Neuronal stem cell (in vitro differentiated cells): ENCODE measurements at regions not wholly inside any gene's neighbourhood (a gene's known extent, or its start where the extent isn't known, plus 50 kb on each side); places are given as distances from the start of the nearest gene placed in this dataset.

Experiments
- DNase-seq: peaks from one replicate; pipeline ENCODE4 v3.0.0-alpha.2; 2013; ENCODE audit warnings: low spot score
- H2AFZ ChIP-seq: one replicate; pipeline ENCODE4 v1.6.1; 2013; ENCODE audit warnings: mild to moderate bottlenecking, low read length, inconsistent platforms
- H2AK5ac ChIP-seq: 2 replicates; pipeline ENCODE4 v1.6.1; 2013; ENCODE audit warnings: low read depth, mild to moderate bottlenecking, inconsistent platforms, low read length, moderate library complexity, mixed read lengths
- H2BK120ac ChIP-seq: 2 replicates; pipeline ENCODE4 v1.6.1; 2013; ENCODE audit warnings: low read depth, mild to moderate bottlenecking, inconsistent platforms, low read length, moderate library complexity, mixed read lengths
- H2BK12ac ChIP-seq: one replicate; pipeline ENCODE4 v1.6.1; 2013; ENCODE audit warnings: low read length, inconsistent platforms
- H2BK15ac ChIP-seq: 2 replicates; pipeline ENCODE4 v1.6.1; 2013; ENCODE audit warnings: mild to moderate bottlenecking, low read length, inconsistent platforms, mixed read lengths
- H2BK5ac ChIP-seq: one replicate; pipeline ENCODE4 v1.6.1; 2013; ENCODE audit warnings: inconsistent platforms, mild to moderate bottlenecking, low read length, moderate library complexity
- H3K14ac ChIP-seq: one replicate; pipeline ENCODE4 v1.6.1; 2013; ENCODE audit warnings: low read length, inconsistent platforms
- H3K18ac ChIP-seq: 2 replicates; pipeline ENCODE4 v1.6.1; 2013; ENCODE audit warnings: low read length, inconsistent platforms
- H3K23ac ChIP-seq: 2 replicates; pipeline ENCODE4 v1.6.1; 2013; ENCODE audit warnings: low read depth, mild to moderate bottlenecking, mixed read lengths, low read length, inconsistent platforms; ENCODE audit not compliant: poor library complexity
- H3K27ac ChIP-seq: replicated peaks from 3 replicates; pipeline ENCODE4 v1.5.1; 2013; ENCODE audit warnings: low read length, inconsistent platforms
- H3K27me3 ChIP-seq, 3 experiments: 2 replicates each; pipeline ENCODE4 v1.6.1; 2013; ENCODE audit warnings: low read length in 3 of 3, mild to moderate bottlenecking in 2 of 3, inconsistent platforms in 1 of 3, low read depth in 1 of 3, mixed read lengths in 1 of 3, moderate library complexity in 1 of 3; ENCODE audit not compliant: control insufficient read depth in 3 of 3, insufficient read depth in 3 of 3
- H3K36me3 ChIP-seq, 2 donors: replicated peaks in 1 of 2; 2 replicates each; pipeline ENCODE4 v1.6.1; 2013; ENCODE audit warnings: low read length in 2 of 2; ENCODE audit not compliant: control insufficient read depth in 2 of 2, insufficient read depth in 2 of 2
- H3K4ac ChIP-seq: 2 replicates; pipeline ENCODE4 v1.6.1; 2013; ENCODE audit warnings: inconsistent platforms, mild to moderate bottlenecking, low read length, moderate library complexity
- H3K4me1 ChIP-seq, 2 donors: 1 replicate in 1 of 2; 2 replicates in 1 of 2; pipeline ENCODE4 v1.6.1; 2013; ENCODE audit warnings: low read length in 2 of 2, low read depth in 1 of 2; ENCODE audit not compliant: control insufficient read depth in 2 of 2, insufficient read depth in 1 of 2
- H3K4me2 ChIP-seq: one replicate; pipeline ENCODE4 v1.6.1; 2013; ENCODE audit warnings: mild to moderate bottlenecking, low read length, inconsistent platforms; ENCODE audit not compliant: insufficient read depth, poor library complexity, severe bottlenecking
- H3K4me3 ChIP-seq, 2 donors: 2 replicates each; pipeline ENCODE4 v1.5.1; 2013; ENCODE audit warnings: low read length in 2 of 2, mild to moderate bottlenecking in 2 of 2, inconsistent platforms in 1 of 2, moderate library complexity in 1 of 2
- H3K79me1 ChIP-seq: one replicate; pipeline ENCODE4 v1.6.1; 2013; ENCODE audit warnings: low read depth, mild to moderate bottlenecking, inconsistent platforms, low read length, moderate library complexity
- H3K9ac ChIP-seq: one replicate; pipeline ENCODE4 v1.6.1; 2013; ENCODE audit warnings: mild to moderate bottlenecking, low read depth, low read length, inconsistent platforms; ENCODE audit not compliant: poor library complexity
- H3K9me3 ChIP-seq, 2 donors: replicated peaks in 1 of 2; 2 replicates each; pipeline versions ENCODE3 to v1.6.1; 2013; ENCODE audit warnings: low read length in 2 of 2, mild to moderate bottlenecking in 2 of 2, inconsistent platforms in 1 of 2, low read depth in 1 of 2, mixed read lengths in 1 of 2, moderate library complexity in 1 of 2; ENCODE audit not compliant: control insufficient read depth in 2 of 2, insufficient read depth in 1 of 2
- H4K8ac ChIP-seq: one replicate; pipeline ENCODE4 v1.6.1; 2013; ENCODE audit warnings: low read depth, mild to moderate bottlenecking, inconsistent platforms, low read length, moderate library complexity
- H4K91ac ChIP-seq: one replicate; pipeline ENCODE4 v1.6.1; 2013; ENCODE audit warnings: low read length, low read depth, mild to moderate bottlenecking, inconsistent platforms; ENCODE audit not compliant: poor library complexity
- WGBS, 2 donors: extraction: QIAGEN DNeasy Blood & Tissue Kit; methylation state at CpG; one replicate each; pipeline ENCODE4 v1.1.7; 2013; ENCODE audit warnings: missing lambda C conversion rate in 2 of 2, mixed read lengths in 1 of 2; ENCODE audit not compliant: insufficient read length in 2 of 2, insufficient replicate concordance in 1 of 2; ENCODE audit errors: extremely low coverage in 2 of 2; 5-methylcytosine and 5-hydroxymethylcytosine counted together

DNA sequence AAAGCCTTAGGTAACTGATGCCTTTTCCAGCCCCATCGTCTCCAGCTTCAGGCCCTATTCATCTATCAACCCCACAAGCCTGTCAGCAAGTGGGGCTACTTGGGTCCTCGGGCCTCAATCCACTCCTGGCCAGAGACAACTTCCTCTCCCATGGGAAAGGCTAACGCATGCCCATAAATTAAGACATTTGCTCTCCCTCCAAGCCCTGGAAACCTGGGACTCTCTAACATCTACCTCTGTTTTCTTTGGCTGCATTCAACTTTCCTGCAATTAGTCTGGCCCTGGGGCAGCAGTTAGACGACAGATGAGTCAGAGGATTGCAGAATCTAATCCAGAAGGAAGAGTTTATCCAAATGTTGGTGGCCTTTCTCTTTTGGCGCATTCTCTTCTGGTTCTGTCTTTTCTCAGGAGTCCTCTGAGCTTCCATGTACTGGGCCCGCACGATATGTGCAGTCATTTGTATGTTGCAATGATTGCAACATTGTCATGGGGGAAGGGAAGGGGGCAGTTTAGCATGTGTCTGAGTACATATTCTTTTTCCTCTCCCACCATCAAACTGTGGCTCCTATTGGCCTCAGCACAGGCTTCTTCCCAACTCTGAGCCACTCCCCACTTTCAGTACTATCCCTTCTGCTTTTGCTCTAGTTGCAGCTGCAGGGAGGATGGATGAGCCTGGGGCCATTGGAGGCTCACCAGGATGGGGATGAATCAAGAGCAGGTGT is 54.4 kb downstream of the NAV1 start:
- DNase-seq = no peak
- H3K4me1 ChIP-seq = no peaks in the 10 kb centered on the region
- no CpG with 5 or more reads among the region's 7 CpGs for WGBS, 2 donors
- H3K79me1 ChIP-seq = no peaks in the 10 kb centered on the region
- H3K27me3 ChIP-seq = peaks cover 0 to 2% (median 0%) of the 10 kb centered on the region in 3 experiments
- no peak overlapping the region for H2AK5ac ChIP-seq
- H3K4ac ChIP-seq = no peak overlapping the region
- H3K4me3 ChIP-seq = no peak overlapping the region
- no peak overlapping the region for H4K8ac ChIP-seq
- H4K91ac ChIP-seq = no peak overlapping the region
- no peak overlapping the region for H3K23ac ChIP-seq
- no peak overlapping the region for H3K18ac ChIP-seq
- no peaks in the 10 kb centered on the region for H3K9me3 ChIP-seq
- no peak overlapping the region for H3K27ac ChIP-seq
- no peak overlapping the region for H2AFZ ChIP-seq
- H3K14ac ChIP-seq = no peak overlapping the region
- H2BK15ac ChIP-seq = no peak overlapping the region
- H3K36me3 ChIP-seq = no peaks in the 10 kb centered on the region
- H2BK5ac ChIP-seq = no peak overlapping the region
- no peak overlapping the region for H3K4me2 ChIP-seq
- H2BK120ac ChIP-seq = no peak overlapping the region
- no peak overlapping the region for H3K9ac ChIP-seq
- H2BK12ac ChIP-seq = no peak overlapping the region

GRCh38 chr1:201594575-201595245 is 55.8 kb downstream of the NAV1 start:
- WGBS, 2 donors = no CpG with 5 or more reads among the region's 9 CpGs
- H3K4ac ChIP-seq = no peak overlapping the region

GRCh38 chr1:201595381-201595780 is 56.5 kb downstream of the NAV1 start:
- Histone ChIP-seq H4K8ac (no peak overlapping the region), H3K4me1 (peaks cover 0 to 2% of the 10 kb centered on the region in 2 donors), H2BK15ac (no peak overlapping the region), H4K91ac (no peak overlapping the region), H3K18ac (no peak overlapping the region), H3K4me2 (no peak overlapping the region), H3K9me3 (no peaks in the 10 kb centered on the region), H3K9ac (no peak overlapping the region), H2AK5ac (no peak overlapping the region), H3K27me3 (peaks cover 0 to 2% (median 0%) of the 10 kb centered on the region in 3 experiments), H2BK120ac (no peak overlapping the region), H3K23ac (no peak overlapping the region), H3K79me1 (no peaks in the 10 kb centered on the region), H2AFZ (no peak overlapping the region), H3K27ac (no peak overlapping the region), H3K4ac (no peak overlapping the region), H3K14ac (no peak overlapping the region), H3K4me3 (no peak overlapping the region), H2BK5ac (peak overlapping the region; percentile 8), H2BK12ac (no peak overlapping the region), H3K36me3 (no peaks in the 10 kb centered on the region)
- WGBS, 2 donors = no CpG with 5 or more reads among the region's 4 CpGs
- DNase-seq = no peak

More at GRCh38 chr1:201594575-201595245, 55.8 kb downstream of the NAV1 start:
- Histone ChIP-seq H3K9ac (no peak overlapping the region), H3K27me3 (peaks cover 0 to 2% (median 0%) of the 10 kb centered on the region in 3 experiments), H3K18ac (no peak overlapping the region), H2BK5ac (peak overlapping the region; percentile 8), H2AK5ac (no peak overlapping the region), H4K8ac (no peak overlapping the region), H4K91ac (no peak overlapping the region), H3K79me1 (no peaks in the 10 kb centered on the region), H3K4me3 (no peak overlapping the region), H3K23ac (no peak overlapping the region), H3K4me1 (peaks cover 0 to 2% of the 10 kb centered on the region in 2 donors), H2AFZ (no peak overlapping the region), H3K9me3 (no peaks in the 10 kb centered on the region), H2BK12ac (no peak overlapping the region), H3K4me2 (no peak overlapping the region), H3K14ac (no peak overlapping the region), H3K27ac (no peak overlapping the region), H3K36me3 (no peaks in the 10 kb centered on the region), H2BK15ac (no peak overlapping the region), H2BK120ac (no peak overlapping the region)
- peak; percentile 67 for DNase-seq

- no peak overlapping the region for H4K91ac ChIP-seq
- no peak overlapping the region for H3K27ac ChIP-seq
- H3K23ac ChIP-seq = no peak overlapping the region
- WGBS, 2 donors = no CpG with 5 or more reads among the region's 4 CpGs
- DNase-seq = no peak
- H2BK12ac ChIP-seq = no peak overlapping the region
- H2BK120ac ChIP-seq = no peak overlapping the region
- peaks cover 0 to 2% (median 0%) of the 10 kb centered on the region in 3 experiments for H3K27me3 ChIP-seq
- no peak overlapping the region for H3K18ac ChIP-seq
- H2BK15ac ChIP-seq = no peak overlapping the region
- no peak overlapping the region for H3K4me3 ChIP-seq
- no peak overlapping the region for H3K4me2 ChIP-seq
- H3K4me1 ChIP-seq = peaks cover 0 to 2% of the 10 kb centered on the region in 2 donors
- H3K9ac ChIP-seq = no peak overlapping the region
- H4K8ac ChIP-seq = no peak overlapping the region
- no peak overlapping the region for H2AK5ac ChIP-seq
- H3K79me1 ChIP-seq = no peaks in the 10 kb centered on the region
- H2AFZ ChIP-seq = no peak overlapping the region
- H2BK5ac ChIP-seq = no peak overlapping the region
- H3K4ac ChIP-seq = no peak overlapping the region
- H3K36me3 ChIP-seq = no peaks in the 10 kb centered on the region
- no peak overlapping the region for H3K14ac ChIP-seq
- no peaks in the 10 kb centered on the region for H3K9me3 ChIP-seq
These were observed 57.4 kb downstream of the NAV1 start for GRCh38 chr1:201596101-201596868.
